HL-60 (cell line): ENCODE measurements at regions not wholly inside any gene's neighbourhood (a gene's known extent, or its start where the extent isn't known, plus 50 kb on each side); places are given as distances from the start of the nearest gene placed in this dataset.
A peak's percentile ranks its signal among the peaks of the same experiment; 100 is the strongest.

Experiments used
- DNase-seq, 2 experiments: peaks; one replicate each; pipeline ENCODE4 v3.0.0-alpha.2; 2010 to 2020; ENCODE audit warnings: low read depth in 1 of 2, low spot score in 1 of 2
- H3K27ac ChIP-seq: fragments of 250-450 bp; sonication (Bioruptor Pico); replicated peaks from 2 replicates; pipeline ENCODE4 v1.5.1; 2020; ENCODE audit warnings: mild to moderate bottlenecking, moderate library complexity
- H3K27me3 ChIP-seq: fragments of 250-450 bp; sonication (Bioruptor Pico); 2 replicates; pipeline ENCODE4 v1.5.1; 2021; ENCODE audit warnings: mild to moderate bottlenecking, moderate library complexity; ENCODE audit not compliant: insufficient read depth, poor library complexity, severe bottlenecking
- H3K4me3 ChIP-seq: replicated peaks from 2 replicates; pipeline ENCODE4 v1.5.1; 2011; ENCODE audit warnings: mild to moderate bottlenecking, control low read depth, low read length; ENCODE audit not compliant: insufficient read depth
- CTCF ChIP-seq: IDR thresholded peaks from one replicate; pipeline ENCODE4 v1.5.1; 2011; ENCODE audit warnings: low read length, control low read depth, inconsistent platforms; ENCODE audit not compliant: insufficient read depth
- GABPA ChIP-seq: IDR thresholded peaks from 2 replicates; pipeline ENCODE4 v1.6.1; 2012; ENCODE audit warnings: low read depth
- POLR2AphosphoS5 ChIP-seq: IDR thresholded peaks from 2 replicates; pipeline ENCODE4 v1.6.1; 2012; ENCODE audit warnings: low read depth
- REST ChIP-seq: IDR thresholded peaks from 2 replicates; pipeline ENCODE4 v1.6.1; 2012; ENCODE audit warnings: low read depth; ENCODE audit not compliant: insufficient replicate concordance
- SPI1 ChIP-seq: IDR thresholded peaks from 2 replicates; pipeline ENCODE4 v1.6.1; 2012; ENCODE audit warnings: low read depth, mild to moderate bottlenecking, borderline replicate concordance

- no peak for DNase-seq
- H3K27me3 ChIP-seq = no peaks in the 10 kb centered on the region
- H3K27ac ChIP-seq = no peak overlapping the region
- no peak for TF ChIP-seq CTCF
- H3K4me3 ChIP-seq = no peak overlapping the region
Observed at GRCh38 chr22:26974914-26975803, 317.8 kb downstream of the MIAT start.

GRCh38 chr22:26975865-26976264 lies 318.5 kb downstream of the MIAT start:
- DNase-seq = no peak
- no peak overlapping the region for H3K27ac ChIP-seq
- H3K27me3 ChIP-seq = no peaks in the 10 kb centered on the region
- H3K4me3 ChIP-seq = no peak overlapping the region
- TF ChIP-seq CTCF (no peak), REST (no peak)

GRCh38 chr22:26977741-26978376 lies 320.5 kb downstream of the MIAT start:
- DNase-seq = no peak
- Histone ChIP-seq H3K27ac (no peak overlapping the region), H3K27me3 (no peaks in the 10 kb centered on the region), H3K4me3 (no peak overlapping the region)
- TF ChIP-seq POLR2AphosphoS5 (no peak), GABPA (no peak), REST (peak; percentile 88), SPI1 (no peak), CTCF (no peak)
